IMR-90 (cell line): ENCODE measurements at regions not wholly inside any gene's neighbourhood (a gene's known extent, or its start where the extent isn't known, plus 50 kb on each side); places are given as distances from the start of the nearest gene placed in this dataset.

Experiments
- ATAC-seq: fragments of 200-7000 bp; cut with Tn5 transposase; 2 replicates; pipeline ENCODE4 v1.9.1; 2020; ENCODE audit warnings: low read depth, mild to moderate bottlenecking, moderate library complexity
- BruUV-seq: library from RNA; stranded (reverse); fragments of 400-500 nt; replicated peaks from 2 replicates; lab custom pipeline; 2021; lab: Mats Ljungman, UMichigan
- CTCF ChIA-PET: fragments of 300-600 bp; formaldehyde crosslinking; extraction: SDS; loops from one replicate; lab custom pipeline; 2021; ENCODE audit warnings: antibody characterized with exemption; lab: Yijun Ruan, JAX
- POLR2A ChIA-PET: fragments of 300-600 bp; sonication (Branson Sonifier 250); formaldehyde crosslinking; loops from one replicate; lab custom pipeline; 2022; ENCODE audit warnings: antibody characterized with exemption; ENCODE audit not compliant: unreplicated experiment; lab: Charles Lee
- DNase-seq: peaks from one replicate; pipeline ENCODE4 v3.0.0; 2013
- H2AFZ ChIP-seq: replicated peaks from 2 replicates; pipeline ENCODE3; 2013; ENCODE audit warnings: low read length, mild to moderate bottlenecking; ENCODE audit not compliant: poor library complexity
- H2AK5ac ChIP-seq: 2 replicates; pipeline ENCODE4 v1.6.1; 2013; ENCODE audit warnings: low read depth, low read length, inconsistent platforms
- H2AK9ac ChIP-seq: replicated peaks from 2 replicates; pipeline ENCODE3; 2013; ENCODE audit warnings: mild to moderate bottlenecking, low read depth, low read length, moderate library complexity; ENCODE audit not compliant: poor library complexity
- H2BK120ac ChIP-seq: 2 replicates; pipeline ENCODE4 v1.6.1; 2013; ENCODE audit warnings: low read depth, low read length, inconsistent platforms
- H2BK15ac ChIP-seq: 3 replicates; pipeline ENCODE4 v1.6.1; 2013; ENCODE audit warnings: low read depth, low read length, inconsistent platforms
- H2BK20ac ChIP-seq: 2 replicates; pipeline ENCODE4 v1.6.1; 2013; ENCODE audit warnings: low read depth, mild to moderate bottlenecking, inconsistent platforms, low read length, moderate library complexity
- H2BK5ac ChIP-seq: 2 replicates; pipeline ENCODE4 v1.6.1; 2013; ENCODE audit warnings: mild to moderate bottlenecking, low read depth, low read length, inconsistent platforms; ENCODE audit not compliant: poor library complexity, severe bottlenecking
- H3K14ac ChIP-seq: replicated peaks from 2 replicates; pipeline ENCODE4 v1.6.1; 2013; ENCODE audit warnings: low read depth, low read length, inconsistent platforms
- H3K18ac ChIP-seq: 2 replicates; pipeline ENCODE4 v1.6.1; 2013; ENCODE audit warnings: low read depth, low read length, control low read depth
- H3K23ac ChIP-seq: 2 replicates; pipeline ENCODE4 v1.6.1; 2013; ENCODE audit warnings: low read depth, low read length, inconsistent platforms
- H3K27ac ChIP-seq: 2 replicates; pipeline ENCODE4 v1.5.1; 2013; ENCODE audit warnings: mild to moderate bottlenecking, control low read depth, low read length; ENCODE audit not compliant: insufficient read depth
- H3K27me3 ChIP-seq: 2 replicates; pipeline ENCODE4 v1.6.1; 2013; ENCODE audit warnings: low read length; ENCODE audit not compliant: control insufficient read depth, insufficient read depth
- H3K36me3 ChIP-seq: 2 replicates; pipeline ENCODE4 v1.6.1; 2013; ENCODE audit warnings: low read length, mixed read lengths; ENCODE audit not compliant: control insufficient read depth, insufficient read depth
- H3K4ac ChIP-seq: 2 replicates; pipeline ENCODE4 v1.6.1; 2013; ENCODE audit warnings: low read depth, low read length, inconsistent platforms
- H3K4me1 ChIP-seq: 2 replicates; pipeline ENCODE4 v1.6.1; 2013; ENCODE audit warnings: low read length, mixed read lengths; ENCODE audit not compliant: control insufficient read depth, insufficient read depth
- H3K4me2 ChIP-seq: 2 replicates; pipeline ENCODE4 v1.6.1; 2013; ENCODE audit warnings: low read depth, mild to moderate bottlenecking, control low read depth, low read length, moderate library complexity
- H3K4me3 ChIP-seq: 2 replicates; pipeline ENCODE4 v1.5.1; 2013; ENCODE audit warnings: low read depth, mild to moderate bottlenecking, control low read depth, low read length, moderate library complexity; ENCODE audit not compliant: insufficient read depth
- H3K56ac ChIP-seq: 2 replicates; pipeline ENCODE4 v1.6.1; 2013; ENCODE audit warnings: low read length, inconsistent platforms; ENCODE audit not compliant: insufficient read depth; ENCODE audit errors: extremely low read depth
- H3K79me1 ChIP-seq, 2 experiments: 2 replicates each; pipeline ENCODE4 v1.6.1; 2013; ENCODE audit warnings: low read length in 2 of 2, inconsistent platforms in 1 of 2, low read depth in 1 of 2
- H3K9ac ChIP-seq: 2 replicates; pipeline ENCODE4 v1.6.1; 2013; ENCODE audit warnings: low read depth, low read length, control low read depth
- H3K9me1 ChIP-seq: 2 replicates; pipeline ENCODE4 v1.6.1; 2013; ENCODE audit warnings: low read length, inconsistent platforms; ENCODE audit not compliant: insufficient read depth
- H3K9me3 ChIP-seq: 2 replicates; pipeline ENCODE4 v1.6.1; 2013; ENCODE audit warnings: low read length; ENCODE audit not compliant: control insufficient read depth, insufficient read depth
- H4K20me1 ChIP-seq: 2 replicates; pipeline ENCODE4 v1.6.1; 2013; ENCODE audit warnings: low read length, inconsistent platforms; ENCODE audit not compliant: insufficient read depth
- H4K5ac ChIP-seq: 2 replicates; pipeline ENCODE4 v1.6.1; 2013; ENCODE audit warnings: mild to moderate bottlenecking, low read depth, low read length, control low read depth
- H4K8ac ChIP-seq, 2 experiments: 2 replicates each; pipeline ENCODE4 v1.6.1; 2013; ENCODE audit warnings: low read depth in 2 of 2, low read length in 2 of 2, control low read depth in 1 of 2, inconsistent platforms in 1 of 2
- H4K91ac ChIP-seq: 2 replicates; pipeline ENCODE4 v1.6.1; 2013; ENCODE audit warnings: low read depth, low read length, inconsistent platforms; ENCODE audit not compliant: insufficient read depth
- BHLHE40 ChIP-seq: fragments of 150-350 bp; IDR thresholded peaks from 2 replicates; pipeline ENCODE4 v1.6.1; 2016; ENCODE audit warnings: mild to moderate bottlenecking, low read depth, low read length
- CEBPB ChIP-seq: IDR thresholded peaks from 2 replicates; pipeline ENCODE4 v1.6.1; 2012; ENCODE audit warnings: low read depth, low read length, improper control_type of control experiment
- CHD1 ChIP-seq: IDR thresholded peaks from 2 replicates; pipeline ENCODE4 v1.6.1; 2012; ENCODE audit warnings: low read depth, low read length, improper control_type of control experiment
- FOS ChIP-seq: fragments of 150-350 bp; IDR thresholded peaks from 2 replicates; pipeline ENCODE4 v1.6.1; 2016; ENCODE audit warnings: low read depth, low read length
- MAFK ChIP-seq: IDR thresholded peaks from 2 replicates; pipeline ENCODE4 v1.6.1; 2012; ENCODE audit warnings: low read depth, low read length, improper control_type of control experiment
- MAZ ChIP-seq: IDR thresholded peaks from 2 replicates; pipeline ENCODE4 v1.6.1; 2012; ENCODE audit warnings: low read depth, mild to moderate bottlenecking, low read length, improper control_type of control experiment, moderate library complexity, borderline replicate concordance
- MXI1 ChIP-seq: IDR thresholded peaks from 2 replicates; pipeline ENCODE4 v1.6.1; 2012; ENCODE audit warnings: low read depth, mild to moderate bottlenecking, low read length, moderate library complexity, borderline replicate concordance
- NFE2L2 ChIP-seq: fragments of 150-350 bp; IDR thresholded peaks from 2 replicates; pipeline ENCODE4 v1.6.1; 2016; ENCODE audit warnings: low read depth, mild to moderate bottlenecking, low read length
- POLR2A ChIP-seq: IDR thresholded peaks from 2 replicates; pipeline ENCODE4 v1.6.1; 2012; ENCODE audit warnings: mild to moderate bottlenecking, low read depth, low read length
- RAD21 ChIP-seq: IDR thresholded peaks from 2 replicates; pipeline ENCODE4 v1.6.1; 2012; ENCODE audit warnings: low read length, improper control_type of control experiment
- RFX5 ChIP-seq: IDR thresholded peaks from 2 replicates; pipeline ENCODE4 v1.8.0; 2012; ENCODE audit warnings: low read depth, mild to moderate bottlenecking, low read length, moderate library complexity
- SMC3 ChIP-seq: fragments of 150-350 bp; IDR thresholded peaks from 2 replicates; pipeline ENCODE4 v1.6.1; 2016; ENCODE audit warnings: low read depth, mild to moderate bottlenecking, antibody characterized with exemption, low read length, moderate library complexity
- WGBS, 2 experiments: methylation state at CpG; one replicate each; pipeline versions ENCODE4 v1.1.5 to v1.1.7; 2013; ENCODE audit warnings: missing lambda C conversion rate in 2 of 2; ENCODE audit not compliant: insufficient read length in 1 of 2; ENCODE audit errors: extremely low coverage in 2 of 2; 5-methylcytosine and 5-hydroxymethylcytosine counted together
- dilution Hi-C: fragments of 300-500 bp; cut with HindIII; formaldehyde crosslinking; loops from one replicate; pipeline ENCODE4 v1.14.3; 2018; ENCODE audit warnings: low sequenced_read_pairs; ENCODE audit not compliant: unreplicated experiment
- in situ Hi-C: fragments of 300-500 bp; cut with MboI; formaldehyde crosslinking; loops from 3 replicates; pipeline ENCODE4 v1.14.3; 2019; ENCODE audit warnings: low sequenced_read_pairs, inconsistent platforms, mixed read lengths
- intact Hi-C: fragments of 100-400 bp; cut with micrococcal nuclease; formaldehyde crosslinking; loops from 2 replicates; pipeline ENCODE4 v1.10.0; 2022
- TF ChIP-seq, protein P1 (sequence below): fragments of 150-350 bp; IDR thresholded peaks from 2 replicates; pipeline ENCODE4 v1.6.1; 2016; ENCODE audit warnings: low read depth, mild to moderate bottlenecking, low read length, moderate library complexity, borderline replicate concordance
- TF ChIP-seq, protein P2 (sequence below): fragments of 150-350 bp; IDR thresholded peaks from 2 replicates; pipeline ENCODE4 v1.6.1; 2017; ENCODE audit warnings: mild to moderate bottlenecking, antibody characterized with exemption, low read length, low read depth
- TF ChIP-seq, protein P3 (sequence below): conservative IDR thresholded peaks from 2 replicates; pipeline ENCODE4 v1.5.1; 2012; ENCODE audit warnings: mild to moderate bottlenecking, low read depth, low read length, improper control_type of control experiment

DNA sequence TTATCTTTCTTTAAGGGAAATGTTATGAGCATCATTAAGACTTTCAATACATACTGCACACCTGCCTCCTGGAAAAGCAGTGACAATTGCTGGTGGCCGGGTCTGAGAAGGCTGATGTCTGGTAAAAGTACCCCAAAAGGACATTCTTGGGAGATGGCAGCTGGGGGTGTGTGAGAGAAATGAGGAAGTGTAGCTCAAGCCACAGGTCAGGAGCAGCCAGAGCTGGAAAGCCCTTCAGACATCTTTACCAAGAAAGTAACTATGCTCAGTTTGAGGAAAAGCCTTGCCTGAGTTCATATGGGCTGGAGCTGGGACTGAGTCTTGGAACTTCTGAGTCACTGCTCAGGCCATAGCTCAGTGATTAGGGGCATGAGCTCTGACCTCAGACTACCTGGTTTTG, 94.7 kb upstream of the N4BP1 start:
- ATAC-seq (no peak), DNase-seq (no peak)
- Histone ChIP-seq H3K23ac (no peak overlapping the region), H4K91ac (no peak overlapping the region), H3K4me2 (no peak overlapping the region), H3K9me1 (no peaks in the 10 kb centered on the region), H3K27ac (no peak overlapping the region), H3K27me3 (no peaks in the 10 kb centered on the region), H2AK5ac (no peak overlapping the region), H2BK5ac (no peak overlapping the region), H3K36me3 (no peaks in the 10 kb centered on the region), H3K79me1 (no peaks in the 10 kb centered on the region), H4K20me1 (no peaks in the 10 kb centered on the region), H4K5ac (no peak overlapping the region), H4K8ac (no peak overlapping the region), H3K4me1 (no peaks in the 10 kb centered on the region), H2BK15ac (no peak overlapping the region), H3K14ac (no peak overlapping the region), H3K4ac (no peak overlapping the region), H3K9me3 (no peaks in the 10 kb centered on the region), H2BK20ac (no peak overlapping the region), H2AK9ac (no peak overlapping the region), H3K18ac (no peak overlapping the region), H3K9ac (no peak overlapping the region), H2AFZ (no peak overlapping the region), H3K4me3 (no peak overlapping the region), H2BK120ac (no peak overlapping the region), H3K56ac (no peak overlapping the region)
- WGBS, 2 experiments: no CpG with 5 or more reads among the region's 1 CpG
- dilution Hi-C loops (no loop called here), intact Hi-C loops (no loop called here), in situ Hi-C loops (no loop called here)
- ChIA-PET POLR2A (no interaction called here), CTCF (interaction anchor here (0.5 kb wide), 1 partner anchor 733 kb away, joined by 5 read pairs; no protein-coding TSS in a partner anchor)
- BruUV-seq: no TSS peak
- TF ChIP-seq NFE2L2 (no peak), SMC3 (no peak), RFX5 (no peak), BHLHE40 (no peak), POLR2A (no peak), MAFK (no peak), MAZ (no peak), MXI1 (no peak), RAD21 (no peak), FOS (no peak), CHD1 (no peak), CEBPB (no peak)
- TF ChIP-seq, protein P1, sequence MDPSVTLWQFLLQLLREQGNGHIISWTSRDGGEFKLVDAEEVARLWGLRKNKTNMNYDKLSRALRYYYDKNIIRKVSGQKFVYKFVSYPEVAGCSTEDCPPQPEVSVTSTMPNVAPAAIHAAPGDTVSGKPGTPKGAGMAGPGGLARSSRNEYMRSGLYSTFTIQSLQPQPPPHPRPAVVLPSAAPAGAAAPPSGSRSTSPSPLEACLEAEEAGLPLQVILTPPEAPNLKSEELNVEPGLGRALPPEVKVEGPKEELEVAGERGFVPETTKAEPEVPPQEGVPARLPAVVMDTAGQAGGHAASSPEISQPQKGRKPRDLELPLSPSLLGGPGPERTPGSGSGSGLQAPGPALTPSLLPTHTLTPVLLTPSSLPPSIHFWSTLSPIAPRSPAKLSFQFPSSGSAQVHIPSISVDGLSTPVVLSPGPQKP: no peak
- TF ChIP-seq, protein P2, sequence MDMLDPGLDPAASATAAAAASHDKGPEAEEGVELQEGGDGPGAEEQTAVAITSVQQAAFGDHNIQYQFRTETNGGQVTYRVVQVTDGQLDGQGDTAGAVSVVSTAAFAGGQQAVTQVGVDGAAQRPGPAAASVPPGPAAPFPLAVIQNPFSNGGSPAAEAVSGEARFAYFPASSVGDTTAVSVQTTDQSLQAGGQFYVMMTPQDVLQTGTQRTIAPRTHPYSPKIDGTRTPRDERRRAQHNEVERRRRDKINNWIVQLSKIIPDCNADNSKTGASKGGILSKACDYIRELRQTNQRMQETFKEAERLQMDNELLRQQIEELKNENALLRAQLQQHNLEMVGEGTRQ: no peak
- TF ChIP-seq, protein P3, sequence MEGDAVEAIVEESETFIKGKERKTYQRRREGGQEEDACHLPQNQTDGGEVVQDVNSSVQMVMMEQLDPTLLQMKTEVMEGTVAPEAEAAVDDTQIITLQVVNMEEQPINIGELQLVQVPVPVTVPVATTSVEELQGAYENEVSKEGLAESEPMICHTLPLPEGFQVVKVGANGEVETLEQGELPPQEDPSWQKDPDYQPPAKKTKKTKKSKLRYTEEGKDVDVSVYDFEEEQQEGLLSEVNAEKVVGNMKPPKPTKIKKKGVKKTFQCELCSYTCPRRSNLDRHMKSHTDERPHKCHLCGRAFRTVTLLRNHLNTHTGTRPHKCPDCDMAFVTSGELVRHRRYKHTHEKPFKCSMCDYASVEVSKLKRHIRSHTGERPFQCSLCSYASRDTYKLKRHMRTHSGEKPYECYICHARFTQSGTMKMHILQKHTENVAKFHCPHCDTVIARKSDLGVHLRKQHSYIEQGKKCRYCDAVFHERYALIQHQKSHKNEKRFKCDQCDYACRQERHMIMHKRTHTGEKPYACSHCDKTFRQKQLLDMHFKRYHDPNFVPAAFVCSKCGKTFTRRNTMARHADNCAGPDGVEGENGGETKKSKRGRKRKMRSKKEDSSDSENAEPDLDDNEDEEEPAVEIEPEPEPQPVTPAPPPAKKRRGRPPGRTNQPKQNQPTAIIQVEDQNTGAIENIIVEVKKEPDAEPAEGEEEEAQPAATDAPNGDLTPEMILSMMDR: no peak
